Right cardiac atrium (tissue), 5 donors: ENCODE measurements at regions not wholly inside any gene's neighbourhood (a gene's known extent, or its start where the extent isn't known, plus 50 kb on each side); places are given as distances from the start of the nearest gene placed in this dataset.
A peak's percentile ranks its signal among the peaks of the same experiment; 100 is the strongest.

ENCODE experiments used
- ATAC-seq, 2 donors: fragments of 200-7000 bp; cut with Tn5 transposase; one replicate each; pipeline versions ENCODE4 v1.8.0 to v1.9.1; 2020; ENCODE audit warnings: moderate library complexity in 2 of 2, mild to moderate bottlenecking in 1 of 2
- DNase-seq, 3 donors: peaks; one replicate each; pipeline ENCODE4 v3.0.0-alpha.2; 2020
- H3K27ac ChIP-seq: one replicate; pipeline ENCODE4 v1.5.1; 2013; ENCODE audit warnings: mild to moderate bottlenecking, low read length, control low read depth, moderate library complexity
- H3K27me3 ChIP-seq: one replicate; pipeline ENCODE4 v1.6.1; 2013; ENCODE audit not compliant: control insufficient read depth, insufficient read depth
- H3K4me1 ChIP-seq: one replicate; pipeline ENCODE4 v1.6.1; 2013; ENCODE audit warnings: low read length; ENCODE audit not compliant: control insufficient read depth, insufficient read depth
- H3K4me3 ChIP-seq: one replicate; pipeline ENCODE4 v1.5.1; 2013; ENCODE audit warnings: low read length, control low read depth
- H3K9me3 ChIP-seq: one replicate; pipeline ENCODE4 v1.6.1; 2013; ENCODE audit warnings: low read length; ENCODE audit not compliant: control insufficient read depth
- WGBS: extraction: QIAGEN DNeasy Blood & Tissue Kit; methylation state at CpG from one replicate; pipeline ENCODE4 v1.1.7; 2013; 5-methylcytosine and 5-hydroxymethylcytosine counted together
- intact Hi-C, 4 donors: fragments of 100-400 bp; cut with DNase I; formaldehyde crosslinking; loops; one replicate each; pipeline versions ENCODE4 v1.11.0 to v1.14.0; 2022 to 2023
- donor health status: healthy with polysubstance abuse.
- donor health status: DM: no; HTN: yes; CAD: no.
- donor health status: DM: no; HTN: no; CAD: no.
- donor health status: DM: no; HTN: yes; CAD: no; lungs with severe emphysema.
- donor health status: DM: yes; HTN: yes; CAD: no.

- Histone ChIP-seq H3K4me3 (no peak overlapping the region), H3K27me3 (no peaks in the 10 kb centered on the region), H3K9me3 (no peaks in the 10 kb centered on the region), H3K4me1 (no peaks in the 10 kb centered on the region), H3K27ac (no peak overlapping the region)
- ATAC-seq (no peak), DNase-seq (no peak)
- intact Hi-C loops: no loop called here
Measured at GRCh38 chr10:106252541-106252940, 912.0 kb downstream of the SORCS1 start.

GRCh38 chr10:106251573-106251972, 912.9 kb downstream of the SORCS1 start:
- 96% methylated on average over 1 of the region's 1 CpG for WGBS
- no peak overlapping the region for H3K4me3 ChIP-seq
- ATAC-seq (no peak), DNase-seq (no peak)
- no peak overlapping the region for H3K27ac ChIP-seq
- intact Hi-C loops: no loop called here
- H3K4me1 ChIP-seq: no peaks in the 10 kb centered on the region
- no peaks in the 10 kb centered on the region for H3K27me3 ChIP-seq
- H3K9me3 ChIP-seq: no peaks in the 10 kb centered on the region

DNA sequence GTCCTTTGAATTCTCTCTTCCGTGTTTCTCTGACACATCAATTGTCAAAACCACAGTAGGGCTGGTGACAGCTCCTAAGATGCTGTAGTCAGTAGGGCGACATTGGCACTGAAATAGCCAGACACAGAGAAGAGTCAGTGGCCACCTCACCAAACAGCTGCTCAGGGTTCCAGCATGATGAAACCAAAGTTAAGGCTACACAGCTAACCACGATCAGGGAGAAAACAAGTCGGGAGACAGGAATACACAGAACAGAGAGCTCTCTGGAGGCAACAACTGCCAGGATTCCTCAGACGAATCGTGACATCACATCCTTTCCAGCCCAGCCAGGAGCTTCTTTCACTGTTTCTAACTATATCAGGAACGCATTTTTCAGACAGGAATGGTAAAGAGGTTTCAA, 922.2 kb downstream of the SORCS1 start:
- no peaks in the 10 kb centered on the region for H3K9me3 ChIP-seq
- H3K4me3 ChIP-seq: no peak overlapping the region
- WGBS: 47% methylated on average over 7 of the region's 7 CpGs
- DNase-seq: no peak
- H3K27me3 ChIP-seq: no peaks in the 10 kb centered on the region
- H3K4me1 ChIP-seq: no peaks in the 10 kb centered on the region
- intact Hi-C loops: no loop called here
- ATAC-seq: no peak
- H3K27ac ChIP-seq: no peak overlapping the region

GRCh38 chr10:106226828-106227227, 937.7 kb downstream of the SORCS1 start:
- DNase-seq (no peak), ATAC-seq (no peak)
- no peaks in the 10 kb centered on the region for H3K4me1 ChIP-seq
- 63% methylated on average over 2 of the region's 2 CpGs for WGBS
- H3K4me3 ChIP-seq: no peak overlapping the region
- no peak overlapping the region for H3K27ac ChIP-seq
- H3K9me3 ChIP-seq: no peaks in the 10 kb centered on the region
- H3K27me3 ChIP-seq: no peaks in the 10 kb centered on the region
- intact Hi-C loops: no loop called here

GRCh38 chr10:106226142-106226541, 938.4 kb downstream of the SORCS1 start:
- WGBS: 73% methylated on average over 1 of the region's 1 CpG
- no peak for ATAC-seq
- no peaks in the 10 kb centered on the region for H3K9me3 ChIP-seq
- no peaks in the 10 kb centered on the region for H3K4me1 ChIP-seq
- no peak for DNase-seq
- no peaks in the 10 kb centered on the region for H3K27me3 ChIP-seq
- intact Hi-C loops: no loop called here
- H3K4me3 ChIP-seq: no peak overlapping the region
- H3K27ac ChIP-seq: no peak overlapping the region

DNA sequence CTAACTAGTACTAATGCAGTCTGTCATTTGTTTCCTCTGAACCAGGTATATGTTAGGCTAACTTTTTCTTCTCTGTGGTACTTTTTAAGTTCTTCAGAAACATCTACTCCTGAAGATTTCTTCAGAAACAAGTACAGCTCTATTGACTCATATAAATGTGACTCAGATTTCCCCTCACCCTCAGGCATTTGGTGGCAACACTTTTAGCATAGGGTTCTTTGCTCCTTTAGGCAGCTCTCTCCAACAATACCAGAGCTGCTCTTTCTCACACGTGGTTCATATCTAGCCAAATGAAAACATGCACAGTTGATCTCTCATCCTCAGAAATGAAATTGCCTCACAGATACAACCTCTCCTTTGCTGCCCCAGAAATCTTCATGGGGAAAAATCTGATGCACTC, 939.8 kb downstream of the SORCS1 start:
- no peak for DNase-seq
- ATAC-seq: no peak
- no peak overlapping the region for H3K27ac ChIP-seq
- intact Hi-C loops: no loop called here
- WGBS: 23% methylated on average over 1 of the region's 1 CpG
- no peaks in the 10 kb centered on the region for H3K9me3 ChIP-seq
- no peaks in the 10 kb centered on the region for H3K4me1 ChIP-seq
- no peaks in the 10 kb centered on the region for H3K27me3 ChIP-seq
- no peak overlapping the region for H3K4me3 ChIP-seq

DNA sequence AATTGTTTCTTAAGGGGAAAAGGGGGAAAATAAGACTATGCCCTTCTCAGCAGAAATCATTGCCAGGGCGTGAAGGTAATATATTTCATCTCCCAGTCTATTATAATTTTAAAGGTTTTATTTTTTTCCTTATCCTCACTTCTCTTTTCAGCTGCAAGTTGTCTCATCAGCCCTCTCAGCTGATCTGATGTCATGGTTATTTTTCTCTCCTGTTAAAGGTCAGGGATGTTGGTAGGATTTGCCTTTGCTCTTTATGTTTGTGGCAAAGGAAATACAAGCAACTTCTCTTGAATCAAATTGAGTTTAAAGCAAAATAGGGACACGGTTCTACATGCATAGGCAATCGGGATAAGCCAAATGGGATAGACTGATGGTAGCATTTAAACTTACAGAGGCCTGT, 946.9 kb downstream of the SORCS1 start:
- 48% methylated on average over 3 of the region's 3 CpGs for WGBS
- Histone ChIP-seq H3K4me3 (no peak overlapping the region), H3K27me3 (no peaks in the 10 kb centered on the region), H3K27ac (no peak overlapping the region), H3K4me1 (peaks cover 6% of the 10 kb centered on the region), H3K9me3 (no peaks in the 10 kb centered on the region)
- intact Hi-C loops: no loop called here
- no peak for DNase-seq
- no peak for ATAC-seq

DNA sequence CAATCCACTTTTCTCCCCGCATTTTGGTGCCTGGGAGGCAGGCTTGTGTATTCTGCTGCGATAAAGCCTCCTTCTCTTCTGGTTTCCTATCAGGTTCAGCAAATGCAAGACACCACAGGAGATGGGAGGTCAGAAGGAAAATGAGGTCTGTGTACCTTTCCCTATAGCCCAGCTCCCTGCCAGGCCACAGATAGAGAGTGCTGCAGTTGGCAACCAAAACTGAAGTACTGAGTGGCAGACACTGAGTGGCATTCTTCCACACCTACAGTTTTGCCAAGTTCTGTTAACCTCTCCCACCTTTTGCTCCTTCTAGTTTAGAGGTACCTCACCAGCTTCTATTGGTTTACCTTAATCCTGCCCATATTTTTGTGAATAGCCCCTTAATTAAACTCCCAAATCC, 948.4 kb downstream of the SORCS1 start:
- ATAC-seq: peak; percentile 71 to 84

GRCh38 chr10:106214243-106214642, 950.3 kb downstream of the SORCS1 start:
- no peaks in the 10 kb centered on the region for H3K9me3 ChIP-seq
- no peak overlapping the region for H3K27ac ChIP-seq
- DNase-seq (no peak), ATAC-seq (no peak)
- H3K27me3 ChIP-seq: no peaks in the 10 kb centered on the region
- H3K4me1 ChIP-seq: peaks cover 6% of the 10 kb centered on the region
- H3K4me3 ChIP-seq: no peak overlapping the region
- intact Hi-C loops: no loop called here
- 90% methylated on average over 2 of the region's 2 CpGs for WGBS

More for the DNA sequence above, 948.4 kb downstream of the SORCS1 start:
- intact Hi-C loops: no loop called here
- Histone ChIP-seq H3K4me1 (peaks cover 6% of the 10 kb centered on the region), H3K27me3 (no peaks in the 10 kb centered on the region), H3K4me3 (no peak overlapping the region), H3K27ac (peak overlapping the region; percentile 45), H3K9me3 (no peaks in the 10 kb centered on the region)
- DNase-seq: no peak
- WGBS: 52% methylated on average over 2 of the region's 2 CpGs

DNA sequence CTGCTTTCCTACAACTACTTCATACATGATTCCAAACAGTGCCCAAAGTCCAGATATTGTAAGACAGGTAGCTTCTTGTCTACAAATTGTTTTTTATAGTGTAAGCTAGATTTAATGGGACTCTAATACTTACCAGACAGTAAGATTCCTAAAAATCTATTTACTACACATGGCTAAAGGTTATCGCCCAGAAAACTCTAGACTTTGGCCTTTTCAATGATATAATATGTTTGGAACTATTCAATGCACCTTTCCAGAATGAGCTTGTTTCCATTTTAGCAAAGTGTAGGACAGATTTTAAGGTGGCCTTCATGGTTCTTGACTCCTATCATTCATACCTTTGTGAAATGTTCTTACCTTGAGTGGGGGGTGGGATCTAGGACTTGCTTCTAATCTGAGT, 951.0 kb downstream of the SORCS1 start:
- intact Hi-C loops: no loop called here
- ATAC-seq (no peak), DNase-seq (no peak)
- Histone ChIP-seq H3K9me3 (no peaks in the 10 kb centered on the region), H3K4me3 (no peak overlapping the region), H3K4me1 (peaks cover 6% of the 10 kb centered on the region), H3K27me3 (no peaks in the 10 kb centered on the region), H3K27ac (no peak overlapping the region)
- WGBS: 94% methylated on average over 1 of the region's 1 CpG

GRCh38 chr10:106198275-106198674, 966.2 kb downstream of the SORCS1 start:
- Histone ChIP-seq H3K9me3 (no peaks in the 10 kb centered on the region), H3K4me3 (no peak overlapping the region), H3K4me1 (no peaks in the 10 kb centered on the region), H3K27me3 (no peaks in the 10 kb centered on the region), H3K27ac (no peak overlapping the region)
- intact Hi-C loops: no loop called here
- DNase-seq (no peak), ATAC-seq (no peak)

DNA sequence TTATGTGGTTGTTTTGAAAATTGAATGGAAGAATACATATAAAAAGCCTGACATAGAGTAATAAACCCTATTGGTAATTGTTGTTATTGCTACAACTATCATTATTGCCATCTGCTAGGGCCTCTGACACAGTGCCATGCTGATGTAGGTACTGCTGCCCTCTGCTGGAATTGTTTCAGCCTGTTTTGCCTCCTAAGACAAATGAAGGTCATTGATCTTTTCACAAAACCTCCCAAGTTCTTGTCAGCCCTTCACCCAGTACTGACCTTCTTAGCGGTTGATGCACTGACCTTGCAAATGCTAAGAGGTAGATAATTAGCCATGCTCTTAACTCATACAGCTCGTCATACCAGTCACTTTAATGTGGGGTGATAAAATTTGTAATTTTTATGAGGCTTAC, 975.2 kb downstream of the SORCS1 start:
- ATAC-seq (no peak), DNase-seq (no peak)
- Histone ChIP-seq H3K27me3 (no peaks in the 10 kb centered on the region), H3K4me3 (no peak overlapping the region), H3K4me1 (no peaks in the 10 kb centered on the region), H3K9me3 (no peaks in the 10 kb centered on the region), H3K27ac (no peak overlapping the region)
- intact Hi-C loops: no loop called here
- 57% methylated on average over 2 of the region's 2 CpGs for WGBS
